Mesenchymal stem cell (in vitro differentiated cells and primary cell): ENCODE measurements at regions not wholly inside any gene's neighbourhood (a gene's known extent, or its start where the extent isn't known, plus 50 kb on each side); places are given as distances from the start of the nearest gene placed in this dataset.

ENCODE experiments used
- DNase-seq: peaks from one replicate; pipeline ENCODE4 v3.0.0-alpha.2; 2013
- H2AFZ ChIP-seq: one replicate; pipeline ENCODE4 v1.6.1; 2013; ENCODE audit warnings: low read depth, mild to moderate bottlenecking, control low read depth, inconsistent platforms, low read length, moderate library complexity
- H2AK5ac ChIP-seq: 2 replicates; pipeline ENCODE4 v1.6.1; 2013; ENCODE audit warnings: low read length, moderate library complexity, mild to moderate bottlenecking, inconsistent platforms; ENCODE audit not compliant: severe bottlenecking
- H2BK120ac ChIP-seq: one replicate; pipeline ENCODE4 v1.6.1; 2013; ENCODE audit warnings: low read depth, mild to moderate bottlenecking, inconsistent platforms, low read length, moderate library complexity
- H2BK12ac ChIP-seq, 2 experiments: one replicate each; pipeline ENCODE4 v1.6.1; 2013; ENCODE audit warnings: inconsistent platforms in 2 of 2, low read length in 2 of 2, mild to moderate bottlenecking in 2 of 2, moderate library complexity in 2 of 2, control low read depth in 1 of 2
- H2BK15ac ChIP-seq: one replicate; pipeline ENCODE4 v1.6.1; 2013; ENCODE audit warnings: mild to moderate bottlenecking, low read depth, inconsistent platforms; ENCODE audit not compliant: poor library complexity, severe bottlenecking
- H2BK5ac ChIP-seq: 2 replicates; pipeline ENCODE4 v1.6.1; 2013; ENCODE audit warnings: low read depth, mild to moderate bottlenecking, low read length, control low read depth, inconsistent platforms; ENCODE audit not compliant: poor library complexity, severe bottlenecking
- H3K14ac ChIP-seq, 2 experiments: one replicate each; pipeline ENCODE4 v1.6.1; 2013; ENCODE audit warnings: inconsistent platforms in 2 of 2, low read length in 2 of 2, control low read depth in 1 of 2, mild to moderate bottlenecking in 1 of 2, moderate library complexity in 1 of 2
- H3K18ac ChIP-seq, 2 experiments: one replicate each; pipeline ENCODE4 v1.6.1; 2013; ENCODE audit warnings: inconsistent platforms in 2 of 2, low read length in 2 of 2, control low read depth in 1 of 2, low read depth in 1 of 2, mild to moderate bottlenecking in 1 of 2
- H3K23ac ChIP-seq, 2 experiments: one replicate each; pipeline ENCODE4 v1.6.1; 2013; ENCODE audit warnings: inconsistent platforms in 2 of 2, low read length in 2 of 2, mild to moderate bottlenecking in 2 of 2, moderate library complexity in 2 of 2, control low read depth in 1 of 2
- H3K27ac ChIP-seq: 2 replicates; pipeline ENCODE4 v1.5.1; 2013; ENCODE audit warnings: mild to moderate bottlenecking, moderate library complexity, low read length, control low read depth, inconsistent platforms; ENCODE audit not compliant: poor library complexity, severe bottlenecking
- H3K27me3 ChIP-seq, 2 experiments: 2 replicates each; pipeline versions ENCODE4 v1.6.1 to v1.7.0; 2013; ENCODE audit warnings: low read length in 2 of 2, mild to moderate bottlenecking in 2 of 2, moderate library complexity in 2 of 2, control low read depth in 1 of 2, inconsistent platforms in 1 of 2; ENCODE audit not compliant: control insufficient read depth in 1 of 2, insufficient read depth in 1 of 2
- H3K36me3 ChIP-seq, 2 experiments: 2 replicates each; pipeline versions ENCODE4 v1.6.1 to v1.7.0; 2013; ENCODE audit warnings: low read length in 2 of 2, control low read depth in 1 of 2, inconsistent platforms in 1 of 2, low read depth in 1 of 2, mild to moderate bottlenecking in 1 of 2; ENCODE audit not compliant: insufficient read depth in 2 of 2, control insufficient read depth in 1 of 2
- H3K4ac ChIP-seq, 2 experiments: one replicate each; pipeline ENCODE4 v1.6.1; 2013; ENCODE audit warnings: inconsistent platforms in 2 of 2, low read length in 2 of 2, mild to moderate bottlenecking in 2 of 2, moderate library complexity in 2 of 2, control low read depth in 1 of 2, low read depth in 1 of 2
- H3K4me1 ChIP-seq: 2 replicates; pipeline ENCODE4 v1.6.1; 2013; ENCODE audit warnings: low read depth, low read length, control low read depth; ENCODE audit not compliant: control insufficient read depth, insufficient read depth
- H3K4me2 ChIP-seq: 2 replicates; pipeline ENCODE4 v1.6.1; 2013; ENCODE audit warnings: low read length, mild to moderate bottlenecking, inconsistent platforms; ENCODE audit not compliant: poor library complexity, severe bottlenecking
- H3K4me3 ChIP-seq, 2 experiments: 2 replicates each; pipeline versions ENCODE4 v1.5.1 to v1.7.0; 2013; ENCODE audit warnings: low read length in 2 of 2, mild to moderate bottlenecking in 2 of 2, control low read depth in 1 of 2, low read depth in 1 of 2; ENCODE audit not compliant: insufficient read depth in 1 of 2
- H3K79me1 ChIP-seq: replicated peaks from 2 replicates; pipeline ENCODE4 v1.6.1; 2013; ENCODE audit warnings: mild to moderate bottlenecking, control low read depth, low read length, inconsistent platforms; ENCODE audit not compliant: poor library complexity, severe bottlenecking
- H3K9ac ChIP-seq: 2 replicates; pipeline ENCODE4 v1.7.0; 2013; ENCODE audit warnings: mild to moderate bottlenecking, low read length, moderate library complexity
- H3K9me3 ChIP-seq: 2 replicates; pipeline ENCODE4 v1.7.0; 2013; ENCODE audit warnings: mild to moderate bottlenecking, low read length; ENCODE audit not compliant: control insufficient read depth
- H4K8ac ChIP-seq: one replicate; pipeline ENCODE4 v1.6.1; 2013; ENCODE audit warnings: inconsistent platforms, mild to moderate bottlenecking, low read length, moderate library complexity
- H4K91ac ChIP-seq: one replicate; pipeline ENCODE4 v1.6.1; 2013; ENCODE audit warnings: mild to moderate bottlenecking, low read length, inconsistent platforms
- WGBS: methylation state at CpG from one replicate; pipeline ENCODE4 v1.1.7; 2013; ENCODE audit warnings: mixed read lengths; 5-methylcytosine and 5-hydroxymethylcytosine counted together

- Histone ChIP-seq H4K8ac (no peak overlapping the region), H2AK5ac (no peak overlapping the region), H3K14ac (no peak overlapping the region), H3K9me3 (no peaks in the 10 kb centered on the region), H3K27ac (no peak overlapping the region), H2BK15ac (no peak overlapping the region), H3K4me3 (no peak overlapping the region), H3K27me3 (no peaks in the 10 kb centered on the region), H2BK5ac (no peak overlapping the region), H2AFZ (no peak overlapping the region), H3K4me2 (no peak overlapping the region), H3K4ac (no peak overlapping the region), H4K91ac (no peak overlapping the region), H3K18ac (no peak overlapping the region), H2BK12ac (no peak overlapping the region), H3K79me1 (no peaks in the 10 kb centered on the region), H3K9ac (no peak overlapping the region), H3K4me1 (no peaks in the 10 kb centered on the region), H2BK120ac (peak overlapping the region; percentile 8), H3K23ac (no peak overlapping the region), H3K36me3 (no peaks in the 10 kb centered on the region)
- no peak for DNase-seq
- WGBS: no CpG with 5 or more reads among the region's 4 CpGs
Observed at GRCh38 chrY:15440021-15440695, 915.8 kb downstream of the NLGN4Y start.

- H2BK12ac ChIP-seq: no peak overlapping the region
- DNase-seq: peak; percentile 27
- no peak overlapping the region for H4K91ac ChIP-seq
Observed at GRCh38 chrY:15440696-15441408, 916.5 kb downstream of the NLGN4Y start.

GRCh38 chrY:15441878-15442277 lies 917.5 kb downstream of the NLGN4Y start:
- no CpG with 5 or more reads among the region's 1 CpG for WGBS
- H3K79me1 ChIP-seq: no peaks in the 10 kb centered on the region
- H4K91ac ChIP-seq: no peak overlapping the region
- H2AFZ ChIP-seq: no peak overlapping the region
- H4K8ac ChIP-seq: no peak overlapping the region
- H3K23ac ChIP-seq: no peak overlapping the region
- no peak for DNase-seq
- no peak overlapping the region for H2BK120ac ChIP-seq
- no peak overlapping the region for H2BK5ac ChIP-seq
- H3K18ac ChIP-seq: no peak overlapping the region
- H2AK5ac ChIP-seq: no peak overlapping the region
- no peak overlapping the region for H3K4ac ChIP-seq
- no peaks in the 10 kb centered on the region for H3K4me1 ChIP-seq
- H2BK12ac ChIP-seq: no peak overlapping the region
- H3K9ac ChIP-seq: no peak overlapping the region
- no peak overlapping the region for H3K14ac ChIP-seq
- H3K9me3 ChIP-seq: no peaks in the 10 kb centered on the region
- H2BK15ac ChIP-seq: no peak overlapping the region
- H3K4me2 ChIP-seq: no peak overlapping the region
- H3K4me3 ChIP-seq: no peak overlapping the region
- no peaks in the 10 kb centered on the region for H3K27me3 ChIP-seq
- H3K36me3 ChIP-seq: no peaks in the 10 kb centered on the region
- H3K27ac ChIP-seq: no peak overlapping the region

More at GRCh38 chrY:15440696-15441408, 916.5 kb downstream of the NLGN4Y start:
- no peak overlapping the region for H3K18ac ChIP-seq
- no peak overlapping the region for H3K4ac ChIP-seq
- H3K27ac ChIP-seq: no peak overlapping the region
- 6% methylated on average over 6 of the region's 8 CpGs for WGBS
- no peaks in the 10 kb centered on the region for H3K9me3 ChIP-seq
- no peak overlapping the region for H2AK5ac ChIP-seq
- peak overlapping the region; percentile 8 for H2BK120ac ChIP-seq
- H3K4me1 ChIP-seq: no peaks in the 10 kb centered on the region
- no peak overlapping the region for H2BK15ac ChIP-seq
- no peaks in the 10 kb centered on the region for H3K36me3 ChIP-seq
- H3K23ac ChIP-seq: no peak overlapping the region
- no peak overlapping the region for H2BK5ac ChIP-seq
- no peak overlapping the region for H3K4me2 ChIP-seq
- H3K79me1 ChIP-seq: no peaks in the 10 kb centered on the region
- no peak overlapping the region for H3K4me3 ChIP-seq
- H3K27me3 ChIP-seq: no peaks in the 10 kb centered on the region
- H3K14ac ChIP-seq: no peak overlapping the region
- H2AFZ ChIP-seq: no peak overlapping the region
- H3K9ac ChIP-seq: no peak overlapping the region
- no peak overlapping the region for H4K8ac ChIP-seq

GRCh38 chrY:15445871-15446270 lies 921.5 kb downstream of the NLGN4Y start:
- H3K27ac ChIP-seq: no peak overlapping the region
- H3K18ac ChIP-seq: no peak overlapping the region
- H2BK120ac ChIP-seq: no peak overlapping the region
- no peak overlapping the region for H3K23ac ChIP-seq
- no peak for DNase-seq
- no peak overlapping the region for H2AFZ ChIP-seq
- no peak overlapping the region for H3K14ac ChIP-seq
- no peaks in the 10 kb centered on the region for H3K4me1 ChIP-seq
- H2BK15ac ChIP-seq: no peak overlapping the region
- H3K4me3 ChIP-seq: no peak overlapping the region
- H3K9ac ChIP-seq: no peak overlapping the region
- no peak overlapping the region for H4K91ac ChIP-seq
- no peaks in the 10 kb centered on the region for H3K79me1 ChIP-seq
- no peaks in the 10 kb centered on the region for H3K9me3 ChIP-seq
- H2AK5ac ChIP-seq: no peak overlapping the region
- H3K36me3 ChIP-seq: no peaks in the 10 kb centered on the region
- H4K8ac ChIP-seq: no peak overlapping the region
- H2BK5ac ChIP-seq: no peak overlapping the region
- H3K4ac ChIP-seq: no peak overlapping the region
- no peak overlapping the region for H2BK12ac ChIP-seq
- H3K27me3 ChIP-seq: no peaks in the 10 kb centered on the region
- WGBS: 50% methylated on average over 1 of the region's 1 CpG
- no peak overlapping the region for H3K4me2 ChIP-seq
